HepG2 (cell line): ENCODE measurements at regions not wholly inside any gene's neighbourhood (a gene's known extent, or its start where the extent isn't known, plus 50 kb on each side); places are given as distances from the start of the nearest gene placed in this dataset.

Experiments used
- ATAC-seq: fragments of 200-7000 bp; cut with Tn5 transposase; 3 replicates; pipeline ENCODE4 v1.9.1; 2020; ENCODE audit warnings: mild to moderate bottlenecking, moderate library complexity
- BruUV-seq: library from RNA; stranded (reverse); fragments of 400-500 nt; replicated peaks from 2 replicates; lab custom pipeline; 2021; lab: Mats Ljungman, UMichigan
- CTCF ChIA-PET: fragments of 300-600 bp; formaldehyde crosslinking; extraction: SDS; loops from one replicate; lab custom pipeline; 2021; ENCODE audit warnings: low total read pairs, inconsistent platforms, low intra/inter-chr PET ratio; lab: Yijun Ruan, JAX
- POLR2A ChIA-PET: fragments of 350-600 bp; sonication (Branson Sonifier 250); formaldehyde crosslinking; loops from one replicate; lab custom pipeline; 2020; ENCODE audit warnings: antibody characterized with exemption, inconsistent platforms; lab: Yijun Ruan, JAX
- DNase-seq: peaks from one replicate; pipeline ENCODE4 v3.0.0-alpha.2; 2015; ENCODE audit warnings: low spot score
- FAIRE-seq: peaks from 3 replicates; lab custom pipeline; 2011; peaks lifted over from hg19 to GRCh38; lab: Jason Lieb, UNC
- H2AFZ ChIP-seq: one replicate; pipeline ENCODE4 v1.6.1; 2011; ENCODE audit warnings: low read length, inconsistent platforms
- H3K27ac ChIP-seq: fragments of 300-600 bp; 3 replicates; pipeline ENCODE4 v1.8.0; 2011; ENCODE audit warnings: mixed run types, mild to moderate bottlenecking, mixed read lengths, low read length, inconsistent platforms; ENCODE audit not compliant: insufficient read depth; ENCODE audit errors: extremely low read length
- H3K27me3 ChIP-seq, 2 experiments: fragments of 200-600 bp in 1 of 2; 2 replicates in 1 of 2; 3 replicates in 1 of 2; pipeline versions ENCODE4 v1.6.0 to v1.8.0; 2011; ENCODE audit warnings: low read length in 2 of 2, mild to moderate bottlenecking in 2 of 2, moderate library complexity in 2 of 2, inconsistent platforms in 1 of 2; ENCODE audit not compliant: insufficient read depth in 2 of 2, control insufficient read depth in 1 of 2
- H3K36me3 ChIP-seq, 2 experiments: fragments of 200-600 bp in 1 of 2; replicated peaks in 1 of 2; 2 replicates in 1 of 2; 3 replicates in 1 of 2; pipeline versions ENCODE4 v1.5.1 to v1.8.0; 2011; ENCODE audit warnings: low read length in 2 of 2, inconsistent platforms in 1 of 2; ENCODE audit not compliant: insufficient read depth in 2 of 2, control insufficient read depth in 1 of 2
- H3K4me1 ChIP-seq: 2 replicates; pipeline ENCODE4 v1.5.1; 2012; ENCODE audit warnings: low read length, inconsistent platforms; ENCODE audit not compliant: insufficient read depth
- H3K4me2 ChIP-seq: 2 replicates; pipeline ENCODE4 v1.6.0; 2011; ENCODE audit warnings: low read depth, low read length, inconsistent platforms
- H3K4me3 ChIP-seq, 3 experiments: fragments of 200-600 bp in 1 of 3; sonication (generic), shearing (Covaris generic) in 1 of 3; replicated peaks in 1 of 3; 2 replicates each; pipeline ENCODE4 v1.5.1; 2011 to 2016; ENCODE audit warnings: low read length in 3 of 3, inconsistent platforms in 2 of 3, low read depth in 2 of 3, mild to moderate bottlenecking in 2 of 3, control low read depth in 1 of 3, mixed read lengths in 1 of 3; ENCODE audit not compliant: insufficient read depth in 1 of 3
- H3K79me2 ChIP-seq: one replicate; pipeline ENCODE4 v1.6.1; 2011; ENCODE audit warnings: low read length, inconsistent platforms; ENCODE audit not compliant: insufficient read depth
- H3K9ac ChIP-seq: 2 replicates; pipeline ENCODE4 v1.6.0; 2011; ENCODE audit warnings: mild to moderate bottlenecking, low read depth, low read length, inconsistent platforms; ENCODE audit not compliant: insufficient read depth
- H3K9me3 ChIP-seq: 2 replicates; pipeline ENCODE4 v1.5.1; 2012; ENCODE audit warnings: mild to moderate bottlenecking, low read length
- H4K20me1 ChIP-seq: 2 replicates; pipeline ENCODE4 v1.6.0; 2011; ENCODE audit warnings: inconsistent platforms, mild to moderate bottlenecking, low read length, moderate library complexity; ENCODE audit not compliant: insufficient read depth
- ATM ChIP-seq: fragments of 450-650 bp; IDR thresholded peaks from 2 replicates; pipeline ENCODE4 v1.7.1; 2017; ENCODE audit warnings: mild to moderate bottlenecking, borderline replicate concordance
- CENPBD1 ChIP-seq: sonication (generic); formaldehyde crosslinking; IDR thresholded peaks from 2 replicates; pipeline ENCODE4 v1.8.0; 2022; ENCODE audit warnings: missing genetic modification reagents, low read depth, mild to moderate bottlenecking, borderline replicate concordance
- CERS6 ChIP-seq: sonication (generic); formaldehyde crosslinking; IDR thresholded peaks from 2 replicates; pipeline ENCODE4 v1.5.0; 2020; ENCODE audit warnings: missing genetic modification reagents
- GABPA ChIP-seq, 2 experiments: IDR thresholded peaks; 2 replicates each; pipeline ENCODE4 v1.6.1; 2011 to 2016; ENCODE audit warnings: low read depth in 2 of 2, low read length in 1 of 2, missing biosample characterization in 1 of 2, missing genetic modification characterization in 1 of 2
- HDAC1 ChIP-seq: sonication (generic); formaldehyde crosslinking; IDR thresholded peaks from 2 replicates; pipeline ENCODE4 v1.5.1; 2020; ENCODE audit warnings: mild to moderate bottlenecking, missing genetic modification reagents
- IRF1 ChIP-seq: sonication (generic); formaldehyde crosslinking; IDR thresholded peaks from 2 replicates; pipeline ENCODE4 v1.4.0; 2020; ENCODE audit warnings: low read depth, mild to moderate bottlenecking, missing genetic modification reagents
- MATR3 ChIP-seq: sonication (generic); formaldehyde crosslinking; IDR thresholded peaks from 2 replicates; pipeline ENCODE4 v1.4.0; 2020; ENCODE audit warnings: missing genetic modification reagents
- SP140L ChIP-seq: sonication (generic); formaldehyde crosslinking; IDR thresholded peaks from 2 replicates; pipeline ENCODE4 v1.4.0; 2020; ENCODE audit warnings: missing genetic modification reagents, borderline replicate concordance
- TOPORS ChIP-seq: sonication (generic); formaldehyde crosslinking; IDR thresholded peaks from 2 replicates; pipeline ENCODE4 v1.8.0; 2023; ENCODE audit warnings: mild to moderate bottlenecking, missing genetic modification reagents
- ZEB1 ChIP-seq: IDR thresholded peaks from 2 replicates; pipeline ENCODE4 v1.6.1; 2012; ENCODE audit warnings: mild to moderate bottlenecking, low read depth, inconsistent platforms; ENCODE audit not compliant: insufficient replicate concordance
- ZNF615 ChIP-seq: sonication (generic); formaldehyde crosslinking; IDR thresholded peaks from 2 replicates; pipeline ENCODE4 v1.5.0; 2020; ENCODE audit warnings: mild to moderate bottlenecking, missing genetic modification reagents, borderline replicate concordance
- ZNF746 ChIP-seq: sonication (generic); formaldehyde crosslinking; IDR thresholded peaks from 2 replicates; pipeline ENCODE4 v1.8.0; 2022; ENCODE audit warnings: mild to moderate bottlenecking, missing genetic modification reagents
- ZNF773 ChIP-seq: sonication (generic); formaldehyde crosslinking; IDR thresholded peaks from 2 replicates; pipeline ENCODE4 v1.4.0; 2020; ENCODE audit warnings: missing genetic modification reagents, borderline replicate concordance
- WGBS: methylation state at CpG from one replicate; pipeline ENCODE4 v1.1.6; 2017; ENCODE audit warnings: low lambda C conversion rate; 5-methylcytosine and 5-hydroxymethylcytosine counted together
- in situ Hi-C: cut with HindIII; loops from 2 replicates; pipeline ENCODE4 v1.10.0; 2017; ENCODE audit warnings: low pct_unique_long_range_greater_than_20kb; ENCODE audit not compliant: extremely low pct_ligation_motif_present
- intact Hi-C: fragments of 100-400 bp; cut with micrococcal nuclease; formaldehyde crosslinking; loops from one replicate; pipeline ENCODE4 v1.10.0; 2022; ENCODE audit not compliant: unreplicated experiment
- TF ChIP-seq, protein P1 (sequence below): sonication (generic); formaldehyde crosslinking; IDR thresholded peaks from 2 replicates; pipeline ENCODE4 v1.5.0; 2020; ENCODE audit warnings: mild to moderate bottlenecking, missing genetic modification reagents, moderate library complexity
- TF ChIP-seq, protein P2 (sequence below): sonication (generic); formaldehyde crosslinking; IDR thresholded peaks from 2 replicates; pipeline ENCODE4 v1.5.0; 2020; ENCODE audit warnings: missing genetic modification reagents, mild to moderate bottlenecking, borderline replicate concordance
- TF ChIP-seq, protein P3 (sequence below): sonication (generic); formaldehyde crosslinking; IDR thresholded peaks from 2 replicates; pipeline ENCODE4 v1.4.0; 2020; ENCODE audit warnings: missing genetic modification reagents, borderline replicate concordance

DNA sequence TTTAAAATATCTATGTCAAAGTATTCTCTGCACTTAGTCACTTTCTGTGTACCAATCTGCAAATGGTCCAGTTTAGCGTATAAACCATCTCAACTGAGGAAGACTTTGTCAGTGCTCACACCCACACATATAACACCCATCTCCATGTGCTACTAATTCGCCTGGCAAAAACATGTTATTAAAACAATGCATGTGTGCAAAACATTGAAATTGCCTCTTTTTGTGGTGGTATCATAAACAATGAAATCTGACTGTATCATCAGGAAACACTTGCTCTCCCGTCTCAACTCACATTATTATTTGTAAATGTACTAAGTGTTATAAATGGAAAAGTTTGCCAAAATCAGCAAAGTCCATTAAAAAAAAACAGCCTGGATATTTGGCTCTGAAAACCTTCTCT, 105.9 kb upstream of the FOXC1 start:
- FAIRE-seq: no peak
- intact Hi-C loops (no loop called here), in situ Hi-C loops (no loop called here)
- Histone ChIP-seq H2AFZ (no peak overlapping the region), H3K79me2 (no peaks in the 10 kb centered on the region), H3K4me1 (no peaks in the 10 kb centered on the region), H3K9ac (no peak overlapping the region), H3K9me3 (no peaks in the 10 kb centered on the region), H3K27ac (no peak overlapping the region), H3K4me2 (no peak overlapping the region), H3K27me3 (peaks cover 0 to 50% of the 10 kb centered on the region in 2 experiments; a peak in 4 of 5 replicates), H3K36me3 (no peaks in the 10 kb centered on the region), H4K20me1 (no peaks in the 10 kb centered on the region), H3K4me3 (no peak overlapping the region)
- no peak for ATAC-seq
- no peak for DNase-seq
- TF ChIP-seq, protein P1, sequence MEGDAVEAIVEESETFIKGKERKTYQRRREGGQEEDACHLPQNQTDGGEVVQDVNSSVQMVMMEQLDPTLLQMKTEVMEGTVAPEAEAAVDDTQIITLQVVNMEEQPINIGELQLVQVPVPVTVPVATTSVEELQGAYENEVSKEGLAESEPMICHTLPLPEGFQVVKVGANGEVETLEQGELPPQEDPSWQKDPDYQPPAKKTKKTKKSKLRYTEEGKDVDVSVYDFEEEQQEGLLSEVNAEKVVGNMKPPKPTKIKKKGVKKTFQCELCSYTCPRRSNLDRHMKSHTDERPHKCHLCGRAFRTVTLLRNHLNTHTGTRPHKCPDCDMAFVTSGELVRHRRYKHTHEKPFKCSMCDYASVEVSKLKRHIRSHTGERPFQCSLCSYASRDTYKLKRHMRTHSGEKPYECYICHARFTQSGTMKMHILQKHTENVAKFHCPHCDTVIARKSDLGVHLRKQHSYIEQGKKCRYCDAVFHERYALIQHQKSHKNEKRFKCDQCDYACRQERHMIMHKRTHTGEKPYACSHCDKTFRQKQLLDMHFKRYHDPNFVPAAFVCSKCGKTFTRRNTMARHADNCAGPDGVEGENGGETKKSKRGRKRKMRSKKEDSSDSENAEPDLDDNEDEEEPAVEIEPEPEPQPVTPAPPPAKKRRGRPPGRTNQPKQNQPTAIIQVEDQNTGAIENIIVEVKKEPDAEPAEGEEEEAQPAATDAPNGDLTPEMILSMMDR: no peak
- TF ChIP-seq ZNF746 (CRISPR knock-in tag) (no peak), MATR3 (no peak), SP140L (CRISPR knock-in tag) (no peak), ATM (no peak), CERS6 (no peak), GABPA (IDR thresholded peaks at IDR 0.05; ENCODE audit: low read depth, low read length) (no peak), GABPA (CRISPR knock-in tag; IDR thresholded peaks at IDR 0.05; ENCODE audit: low read depth) (no peak), ZEB1 (no peak), IRF1 (CRISPR knock-in tag) (no peak), ZNF615 (no peak), ZNF773 (CRISPR knock-in tag) (no peak), HDAC1 (CRISPR knock-in tag) (no peak), TOPORS (CRISPR knock-in tag) (no peak), CENPBD1 (CRISPR knock-in tag) (no peak)
- TF ChIP-seq, protein P2, sequence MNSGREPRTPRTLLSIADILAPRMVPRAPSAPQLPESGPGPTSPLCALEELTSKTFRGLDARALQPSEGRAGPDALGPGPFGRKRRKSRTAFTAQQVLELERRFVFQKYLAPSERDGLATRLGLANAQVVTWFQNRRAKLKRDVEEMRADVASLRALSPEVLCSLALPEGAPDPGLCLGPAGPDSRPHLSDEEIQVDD (CRISPR knock-in tag): no peak
- TF ChIP-seq, protein P3, sequence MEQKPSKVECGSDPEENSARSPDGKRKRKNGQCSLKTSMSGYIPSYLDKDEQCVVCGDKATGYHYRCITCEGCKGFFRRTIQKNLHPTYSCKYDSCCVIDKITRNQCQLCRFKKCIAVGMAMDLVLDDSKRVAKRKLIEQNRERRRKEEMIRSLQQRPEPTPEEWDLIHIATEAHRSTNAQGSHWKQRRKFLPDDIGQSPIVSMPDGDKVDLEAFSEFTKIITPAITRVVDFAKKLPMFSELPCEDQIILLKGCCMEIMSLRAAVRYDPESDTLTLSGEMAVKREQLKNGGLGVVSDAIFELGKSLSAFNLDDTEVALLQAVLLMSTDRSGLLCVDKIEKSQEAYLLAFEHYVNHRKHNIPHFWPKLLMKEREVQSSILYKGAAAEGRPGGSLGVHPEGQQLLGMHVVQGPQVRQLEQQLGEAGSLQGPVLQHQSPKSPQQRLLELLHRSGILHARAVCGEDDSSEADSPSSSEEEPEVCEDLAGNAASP (CRISPR knock-in tag): no peak
- POLR2A ChIA-PET: no interaction called here
- 22% methylated on average over 3 of the region's 3 CpGs for WGBS
- CTCF ChIA-PET: no interaction called here
- BruUV-seq: no TSS peak
